Astrocyte of the spinal cord (primary cell): ENCODE measurements at regions not wholly inside any gene's neighbourhood (a gene's known extent, or its start where the extent isn't known, plus 50 kb on each side); places are given as distances from the start of the nearest gene placed in this dataset.

Source experiments
- DNase-seq: peaks from one replicate; pipeline ENCODE4 v3.0.0; 2011; ENCODE audit warnings: low read depth, low spot score
- H3K4me3 ChIP-seq: 2 replicates; pipeline ENCODE4 v1.5.1; 2011; ENCODE audit warnings: low read depth, mild to moderate bottlenecking, low read length, moderate library complexity
- CTCF ChIP-seq: IDR thresholded peaks from 2 replicates; pipeline ENCODE4 v1.5.1; 2012; ENCODE audit warnings: low read depth, mild to moderate bottlenecking, low read length, inconsistent platforms
- in situ Hi-C: cut with HindIII; loops from 2 replicates; pipeline ENCODE4 v1.10.0; 2017; ENCODE audit warnings: low sequenced_read_pairs

- DNase-seq = no peak
- in situ Hi-C loops = no loop called here
- H3K4me3 ChIP-seq = no peak overlapping the region
- TF ChIP-seq CTCF = no peak
Measured at GRCh38 chr20:39347626-39348025, 385.5 kb downstream of the DHX35 start.

GRCh38 chr20:39342463-39342862 is 380.3 kb downstream of the DHX35 start:
- no peak overlapping the region for H3K4me3 ChIP-seq
- in situ Hi-C loops = no loop called here
- TF ChIP-seq CTCF = no peak
- DNase-seq = no peak

GRCh38 chr20:39338469-39339376 is 376.6 kb downstream of the DHX35 start:
- TF ChIP-seq CTCF = no peak
- no peak for DNase-seq
- H3K4me3 ChIP-seq = no peak overlapping the region
- in situ Hi-C loops = no loop called here

- no peak overlapping the region for H3K4me3 ChIP-seq
- TF ChIP-seq CTCF = no peak
- no peak for DNase-seq
- in situ Hi-C loops = no loop called here
Measured at GRCh38 chr20:39333211-39333610, 371.1 kb downstream of the DHX35 start.

- in situ Hi-C loops = no loop called here
- H3K4me3 ChIP-seq = no peak overlapping the region
- no peak for DNase-seq
- TF ChIP-seq CTCF = no peak
Measured at GRCh38 chr20:39328347-39328746, 366.2 kb downstream of the DHX35 start.

- in situ Hi-C loops = no loop called here
Measured at GRCh38 chr20:39326050-39326449, 363.9 kb downstream of the DHX35 start.

More at GRCh38 chr20:39326050-39326449, 363.9 kb downstream of the DHX35 start:
- no peak overlapping the region for H3K4me3 ChIP-seq
- DNase-seq = no peak
- no peak for TF ChIP-seq CTCF
